GM12878 (cell line): ENCODE measurements at regions not wholly inside any gene's neighbourhood (a gene's known extent, or its start where the extent isn't known, plus 50 kb on each side); places are given as distances from the start of the nearest gene placed in this dataset.
"Not testable (repeated sequence)": the region's sequence is repeated elsewhere in the genome, so short reads cannot be mapped to it uniquely, and the experiment has no call there.

ENCODE experiments used
- ATAC-seq: fragments of 200-7000 bp; cut with Tn5 transposase; 3 replicates; pipeline ENCODE4 v1.9.1; 2020; ENCODE audit warnings: mild to moderate bottlenecking, moderate library complexity
- BruUV-seq: library from RNA; stranded (reverse); fragments of 400-500 nt; replicated peaks from 2 replicates; lab custom pipeline; 2021; lab: Mats Ljungman, UMichigan
- CTCF ChIA-PET: fragments of 300-600 bp; sonication (Branson Sonifier 250); formaldehyde crosslinking; extraction: SDS; loops from one replicate; lab custom pipeline; 2021; ENCODE audit warnings: inconsistent platforms; lab: Yijun Ruan, JAX
- POLR2A ChIA-PET: fragments of 350-600 bp; formaldehyde crosslinking; extraction: SDS; loops from one replicate; lab custom pipeline; 2021; ENCODE audit warnings: inconsistent platforms; lab: Charles Lee
- RAD21 ChIA-PET: fragments of 300-600 bp; sonication (Branson Sonifier 250); formaldehyde crosslinking; loops from one replicate; lab custom pipeline; 2023; ENCODE audit warnings: antibody characterized with exemption; ENCODE audit not compliant: unreplicated experiment; lab: Charles Lee
- SMC1A ChIA-PET: fragments of 300-600 bp; sonication (Branson Sonifier 250); formaldehyde crosslinking; loops from one replicate; lab custom pipeline; 2023; ENCODE audit not compliant: unreplicated experiment, uncharacterized antibody; lab: Charles Lee
- DNase-seq: peaks from one replicate; pipeline ENCODE4 v3.0.0-alpha.2; 2011; ENCODE audit warnings: low read depth, low spot score
- FAIRE-seq: peaks from 3 replicates; lab custom pipeline; 2011; peaks lifted over from hg19 to GRCh38; lab: Jason Lieb, UNC
- H2AFZ ChIP-seq: 2 replicates; pipeline ENCODE4 v1.6.0; 2011; ENCODE audit warnings: low read depth, low read length, control low read depth; ENCODE audit not compliant: control insufficient read depth
- H3K27ac ChIP-seq: 2 replicates; pipeline ENCODE4 v1.5.1; 2011; ENCODE audit warnings: control low read depth; ENCODE audit not compliant: control insufficient read depth, insufficient read depth
- H3K27me3 ChIP-seq, 2 experiments: replicated peaks in 1 of 2; 2 replicates each; pipeline versions ENCODE4 v1.6.0 to v1.6.1; 2011; ENCODE audit warnings: low read length in 1 of 2; ENCODE audit not compliant: control insufficient read depth in 2 of 2, insufficient read depth in 2 of 2
- H3K36me3 ChIP-seq, 2 experiments: 2 replicates each; pipeline ENCODE4 v1.5.1; 2011; ENCODE audit warnings: low read length in 1 of 2; ENCODE audit not compliant: control insufficient read depth in 2 of 2, insufficient read depth in 2 of 2
- H3K4me1 ChIP-seq: 2 replicates; pipeline ENCODE4 v1.6.1; 2011; ENCODE audit warnings: mild to moderate bottlenecking, low read length, moderate library complexity, mixed read lengths; ENCODE audit not compliant: control insufficient read depth, insufficient read depth
- H3K4me2 ChIP-seq: 2 replicates; pipeline ENCODE4 v1.6.0; 2011; ENCODE audit warnings: control low read depth; ENCODE audit not compliant: control insufficient read depth, insufficient read depth
- H3K4me3 ChIP-seq: fragments of 200-600 bp; sonication (generic); 2 replicates; pipeline ENCODE4 v1.5.1; 2016
- H3K79me2 ChIP-seq: 2 replicates; pipeline ENCODE4 v1.6.0; 2011; ENCODE audit warnings: low read length; ENCODE audit not compliant: control insufficient read depth, insufficient read depth
- H3K9ac ChIP-seq: 2 replicates; pipeline ENCODE4 v1.8.0; 2011; ENCODE audit warnings: low read length, control low read depth, mixed read lengths; ENCODE audit not compliant: control insufficient read depth, insufficient read depth
- H3K9me3 ChIP-seq: replicated peaks from 3 replicates; pipeline ENCODE4 v1.5.1; 2011; ENCODE audit warnings: mild to moderate bottlenecking, low read length; ENCODE audit not compliant: control insufficient read depth, insufficient read depth
- H4K20me1 ChIP-seq: 2 replicates; pipeline ENCODE4 v1.6.0; 2011; ENCODE audit not compliant: control insufficient read depth, insufficient read depth
- CEBPB ChIP-seq, 2 experiments: fragments of 150-350 bp in 1 of 2; IDR thresholded peaks; 2 replicates each; pipeline ENCODE4 v1.6.1; 2012 to 2014; ENCODE audit warnings: low read depth in 2 of 2, low read length in 2 of 2, borderline replicate concordance in 1 of 2, inconsistent platforms in 1 of 2
- CHD4 ChIP-seq: fragments of 200-600 bp; sonication (generic); IDR thresholded peaks from 2 replicates; pipeline ENCODE4 v1.6.1; 2016; ENCODE audit warnings: mild to moderate bottlenecking
- ELK1 ChIP-seq: IDR thresholded peaks from 2 replicates; pipeline ENCODE4 v1.6.1; 2012; ENCODE audit warnings: low read depth, low read length, improper control_type of control experiment
- HDAC2 ChIP-seq: fragments of 200-600 bp; sonication (generic); IDR thresholded peaks from 2 replicates; pipeline ENCODE4 v1.6.1; 2017
- KAT2A ChIP-seq: conservative IDR thresholded peaks from 2 replicates; pipeline ENCODE4 v1.6.1; 2011; ENCODE audit warnings: low read depth, low read length; ENCODE audit not compliant: control insufficient read depth
- RCOR1 ChIP-seq: conservative IDR thresholded peaks from 2 replicates; pipeline ENCODE4 v1.6.1; 2012; ENCODE audit warnings: low read depth, low read length, improper control_type of control experiment
- SMARCA5 ChIP-seq: fragments of 450-650 bp; IDR thresholded peaks from 2 replicates; pipeline ENCODE4 v1.6.1; 2017; ENCODE audit warnings: mild to moderate bottlenecking
- SREBF2 ChIP-seq: IDR thresholded peaks from 2 replicates; pipeline ENCODE4 v1.6.1; 2012; ENCODE audit warnings: mild to moderate bottlenecking, low read length
- YBX1 ChIP-seq: fragments of 450-650 bp; IDR thresholded peaks from 2 replicates; pipeline ENCODE4 v1.6.1; 2016; ENCODE audit warnings: antibody characterized with exemption
- ZBED1 ChIP-seq: IDR thresholded peaks from 2 replicates; pipeline ENCODE4 v1.6.1; 2016; ENCODE audit warnings: borderline replicate concordance
- WGBS: methylation state at CpG from one replicate; pipeline ENCODE4 v1.1.6; 2016; ENCODE audit warnings: low lambda C conversion rate; ENCODE audit not compliant: insufficient replicate concordance, insufficient coverage; ENCODE audit errors: missing lambda C conversion rate; 5-methylcytosine and 5-hydroxymethylcytosine counted together
- in situ Hi-C: fragments of 300-500 bp; cut with MboI; formaldehyde crosslinking; loops from 9 replicates; pipeline ENCODE4 v1.14.3; 2018; ENCODE audit warnings: mixed read lengths
- intact Hi-C: fragments of 100-400 bp; cut with micrococcal nuclease; formaldehyde crosslinking; loops from one replicate; pipeline ENCODE4 v1.14.2; 2022; ENCODE audit not compliant: unreplicated experiment

GRCh38 chr18:76613053-76613754, 118.2 kb upstream of the ZNF516 start:
- H3K4me2 ChIP-seq, result no peak overlapping the region
- no peak for TF ChIP-seq ZBED1
- no peak for TF ChIP-seq RCOR1
- TF ChIP-seq SMARCA5, result no peak
- TF ChIP-seq ELK1, result no peak
- no peak for TF ChIP-seq CHD4
- TF ChIP-seq HDAC2, result no peak
- TF ChIP-seq SREBF2, result no peak
- TF ChIP-seq YBX1, result no peak
- TF ChIP-seq KAT2A, result no peak
- TF ChIP-seq CEBPB (IDR thresholded peaks at IDR 0.05; ENCODE audit: borderline replicate concordance in 1 of 2, low read depth in 2 of 2, low read length in 2 of 2), result no peak
- TF ChIP-seq, all 136 proteins: peak for 0
- DNase-seq (no peak), ATAC-seq (no peak), FAIRE-seq (no peak)
- H3K27ac ChIP-seq, result no peak overlapping the region
- no peaks in the 10 kb centered on the region for H3K79me2 ChIP-seq
- H4K20me1 ChIP-seq, result no peaks in the 10 kb centered on the region
- POLR2A ChIA-PET, result no interaction called here
- BruUV-seq, result no TSS peak
- in situ Hi-C loops (no loop called here), intact Hi-C loops (no loop called here)
- RAD21 ChIA-PET, result no interaction called here
- H3K4me1 ChIP-seq, result no peaks in the 10 kb centered on the region
- no peak overlapping the region for H3K9ac ChIP-seq
- H3K36me3 ChIP-seq, result no peaks in the 10 kb centered on the region
- no peaks in the 10 kb centered on the region for H3K9me3 ChIP-seq
- SMC1A ChIA-PET, result no interaction called here
- 57% methylated on average over 16 of the region's 16 CpGs for WGBS
- no peaks in the 10 kb centered on the region for H3K27me3 ChIP-seq
- H3K4me3 ChIP-seq, result no peak overlapping the region
- no peak overlapping the region for H2AFZ ChIP-seq
- CTCF ChIA-PET, result no interaction called here

GRCh38 chr18:76611750-76612045, 116.7 kb upstream of the ZNF516 start:
- H3K27ac ChIP-seq, H3K4me2 ChIP-seq, H3K27me3 ChIP-seq, BruUV-seq, H3K4me1 ChIP-seq, in situ Hi-C loops, H3K9me3 ChIP-seq, CTCF ChIA-PET, H3K4me3 ChIP-seq, H3K9ac ChIP-seq, H3K79me2 ChIP-seq, intact Hi-C loops, FAIRE-seq, DNase-seq, SMC1A ChIA-PET, POLR2A ChIA-PET, H3K36me3 ChIP-seq, H2AFZ ChIP-seq, RAD21 ChIA-PET, H4K20me1 ChIP-seq, ATAC-seq: not testable (repeated sequence)
- 84% methylated on average over 26 of the region's 26 CpGs for WGBS
